PC-9 (cell line): ENCODE measurements at regions not wholly inside any gene's neighbourhood (a gene's known extent, or its start where the extent isn't known, plus 50 kb on each side); places are given as distances from the start of the nearest gene placed in this dataset.

Experiments
- BruUV-seq: library from RNA; stranded (reverse); fragments of 400-500 nt; replicated peaks from 2 replicates; lab custom pipeline; 2021; lab: Mats Ljungman, UMichigan
- CTCF ChIA-PET: fragments of 300-600 bp; sonication (Branson Sonifier 250); formaldehyde crosslinking; loops from one replicate; lab custom pipeline; 2022; ENCODE audit warnings: antibody characterized with exemption; lab: Charles Lee
- POLR2A ChIA-PET: fragments of 300-600 bp; sonication (Branson Sonifier 250); formaldehyde crosslinking; loops from one replicate; lab custom pipeline; 2022; ENCODE audit warnings: antibody characterized with exemption; ENCODE audit not compliant: unreplicated experiment; lab: Charles Lee
- DNase-seq, 2 experiments: peaks; one replicate each; pipeline versions ENCODE4 v3.0.0 to v3.0.0-alpha.2; 2015 to 2022; ENCODE audit warnings: mixed read lengths in 1 of 2
- H2AFZ ChIP-seq: fragments of 200-600 bp; sonication (generic); 2 replicates; pipeline ENCODE4 v1.8.1; 2017; ENCODE audit warnings: antibody characterized with exemption
- H3F3A ChIP-seq: fragments of 200-600 bp; sonication (generic); 2 replicates; pipeline ENCODE4 v1.8.1; 2017; ENCODE audit warnings: antibody characterized with exemption, mild to moderate bottlenecking, low read depth; ENCODE audit not compliant: insufficient read depth
- H3K27ac ChIP-seq: fragments of 200-600 bp; sonication (generic); 2 replicates; pipeline ENCODE4 v1.6.1; 2016; ENCODE audit warnings: mixed run types
- H3K27me3 ChIP-seq: fragments of 200-600 bp; sonication (generic); 2 replicates; pipeline ENCODE4 v1.6.1; 2016; ENCODE audit warnings: low read depth, mixed run types; ENCODE audit not compliant: insufficient read depth
- H3K36me3 ChIP-seq: fragments of 200-600 bp; sonication (generic); 2 replicates; pipeline ENCODE4 v1.6.1; 2016; ENCODE audit warnings: low read depth, mixed run types
- H3K4me1 ChIP-seq: fragments of 200-600 bp; sonication (generic); replicated peaks from 2 replicates; pipeline ENCODE4 v1.6.1; 2016; ENCODE audit warnings: mixed run types; ENCODE audit not compliant: insufficient read depth
- H3K4me2 ChIP-seq: fragments of 200-600 bp; sonication (generic); 2 replicates; pipeline ENCODE4 v1.6.1; 2017; ENCODE audit warnings: mixed run types
- H3K4me3 ChIP-seq: fragments of 200-600 bp; sonication (generic); 2 replicates; pipeline ENCODE4 v1.6.1; 2016; ENCODE audit warnings: mixed run types
- H3K79me2 ChIP-seq: fragments of 200-600 bp; sonication (generic); 2 replicates; pipeline ENCODE4 v1.6.1; 2017; ENCODE audit warnings: low read depth, mixed run types
- H3K9me2 ChIP-seq: fragments of 200-600 bp; sonication (generic); 2 replicates; pipeline ENCODE4 v1.8.1; 2017; ENCODE audit warnings: mild to moderate bottlenecking; ENCODE audit not compliant: insufficient read depth
- H3K9me3 ChIP-seq: fragments of 200-600 bp; sonication (generic); 2 replicates; pipeline ENCODE4 v1.8.1; 2016; ENCODE audit warnings: low read depth; ENCODE audit not compliant: insufficient read depth
- H4K20me1 ChIP-seq: fragments of 200-600 bp; sonication (generic); 2 replicates; pipeline ENCODE4 v1.8.1; 2017; ENCODE audit not compliant: insufficient read depth
- CTCF ChIP-seq: fragments of 200-600 bp; sonication (generic); conservative IDR thresholded peaks from 2 replicates; pipeline ENCODE4 v1.6.1; 2017; ENCODE audit warnings: mixed run types, antibody characterized with exemption, mild to moderate bottlenecking, moderate library complexity
- EZH2 ChIP-seq: fragments of 200-600 bp; sonication (generic); IDR thresholded peaks from 2 replicates; pipeline ENCODE4 v1.8.0; 2017; ENCODE audit warnings: antibody characterized with exemption, low read depth
- intact Hi-C: fragments of 100-400 bp; cut with micrococcal nuclease; formaldehyde crosslinking; loops from one replicate; pipeline ENCODE4 v1.10.0; 2022; ENCODE audit not compliant: unreplicated experiment

GRCh38 chr19:32166238-32166637, 179.2 kb upstream of the ZNF507 start:
- Histone ChIP-seq H2AFZ (no peak overlapping the region), H3K9me3 (no peaks in the 10 kb centered on the region), H3K27me3 (peaks cover 53% of the 10 kb centered on the region), H3K9me2 (no peaks in the 10 kb centered on the region), H3F3A (no peaks in the 10 kb centered on the region), H3K4me3 (no peak overlapping the region), H3K27ac (no peak overlapping the region), H4K20me1 (no peaks in the 10 kb centered on the region), H3K4me1 (no peaks in the 10 kb centered on the region), H3K79me2 (no peaks in the 10 kb centered on the region), H3K36me3 (no peaks in the 10 kb centered on the region), H3K4me2 (no peak overlapping the region)
- intact Hi-C loops, result no loop called here
- TF ChIP-seq EZH2 (no peak), CTCF (no peak)
- POLR2A ChIA-PET, result no interaction called here
- no TSS peak for BruUV-seq
- CTCF ChIA-PET, result no interaction called here
- no peak for DNase-seq

- H3K4me3 ChIP-seq, result no peak overlapping the region
- intact Hi-C loops, result no loop called here
- peaks cover 67% of the 10 kb centered on the region for H3K27me3 ChIP-seq
- no peaks in the 10 kb centered on the region for H3K79me2 ChIP-seq
- BruUV-seq, result no TSS peak
- no peak for DNase-seq
- no peak overlapping the region for H2AFZ ChIP-seq
- H3K9me2 ChIP-seq, result no peaks in the 10 kb centered on the region
- no peaks in the 10 kb centered on the region for H3K36me3 ChIP-seq
- H4K20me1 ChIP-seq, result no peaks in the 10 kb centered on the region
- CTCF ChIA-PET, result no interaction called here
- no peak overlapping the region for H3K4me2 ChIP-seq
- no peaks in the 10 kb centered on the region for H3F3A ChIP-seq
- no peaks in the 10 kb centered on the region for H3K4me1 ChIP-seq
- H3K27ac ChIP-seq, result no peak overlapping the region
- POLR2A ChIA-PET, result no interaction called here
- TF ChIP-seq CTCF (no peak), EZH2 (no peak)
- H3K9me3 ChIP-seq, result no peaks in the 10 kb centered on the region
These were observed 177.3 kb upstream of the ZNF507 start for GRCh38 chr19:32168111-32168510.

DNA sequence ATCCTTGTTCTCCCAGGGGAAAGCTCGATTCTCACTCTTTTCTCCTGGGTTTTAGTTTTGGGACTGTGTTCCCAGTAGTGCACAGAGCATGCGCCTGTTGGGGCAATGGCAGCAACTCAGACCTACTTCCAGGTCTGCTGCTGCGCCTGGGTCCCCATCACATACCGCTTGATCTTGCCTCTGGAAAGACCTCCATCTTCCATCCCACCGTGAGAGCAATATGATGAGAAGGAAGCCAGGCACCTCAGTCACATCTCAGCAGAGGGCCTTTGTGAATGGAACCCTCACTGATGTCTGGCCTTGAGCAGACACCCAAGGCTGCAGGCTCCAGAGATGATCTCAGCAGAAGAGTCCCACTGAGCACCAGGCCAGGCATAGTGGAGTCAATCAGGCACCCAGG, 176.8 kb upstream of the ZNF507 start:
- TF ChIP-seq CTCF (no peak), EZH2 (no peak)
- no TSS peak for BruUV-seq
- no peak overlapping the region for H2AFZ ChIP-seq
- H3K27ac ChIP-seq, result no peak overlapping the region
- POLR2A ChIA-PET, result no interaction called here
- H3K4me2 ChIP-seq, result no peak overlapping the region
- no peaks in the 10 kb centered on the region for H3K9me2 ChIP-seq
- no peaks in the 10 kb centered on the region for H3K4me1 ChIP-seq
- DNase-seq, result no peak
- no peaks in the 10 kb centered on the region for H3F3A ChIP-seq
- CTCF ChIA-PET, result no interaction called here
- intact Hi-C loops, result no loop called here
- peaks cover 71% of the 10 kb centered on the region for H3K27me3 ChIP-seq
- H3K4me3 ChIP-seq, result no peak overlapping the region
- H3K79me2 ChIP-seq, result no peaks in the 10 kb centered on the region
- H3K36me3 ChIP-seq, result no peaks in the 10 kb centered on the region
- no peaks in the 10 kb centered on the region for H4K20me1 ChIP-seq
- H3K9me3 ChIP-seq, result no peaks in the 10 kb centered on the region
